Sciatic nerve (tissue), 2 donors: ENCODE measurements at regions not wholly inside any gene's neighbourhood (a gene's known extent, or its start where the extent isn't known, plus 50 kb on each side); places are given as distances from the start of the nearest gene placed in this dataset.

Experiments used
- ATAC-seq: fragments of 200-7000 bp; cut with Tn5 transposase; one replicate; pipeline ENCODE4 v1.9.1; 2020; ENCODE audit warnings: mild to moderate bottlenecking, moderate library complexity
- DNase-seq: peaks from one replicate; pipeline ENCODE4 v3.0.0-alpha.2; 2020; ENCODE audit warnings: low spot score
- intact Hi-C: fragments of 100-400 bp; cut with DNase I; formaldehyde crosslinking; loops from one replicate; pipeline ENCODE4 v1.14.2; 2022
- donor health status: DM: no; HTN: no; CAD: no.
- donor health status: DM: no; HTN: no; CAD: no.

GRCh38 chr3:1979961-1980615, 118.6 kb upstream of the CNTN4 start:
- intact Hi-C loops, result no loop called here
- no peak for DNase-seq
- ATAC-seq, result no peak

- DNase-seq (no peak), ATAC-seq (peak; percentile 44)
- intact Hi-C loops, result no loop called here
Observed at GRCh38 chr3:1987980-1988379, 110.7 kb upstream of the CNTN4 start.

- ATAC-seq, result no peak
- DNase-seq, result no peak
- intact Hi-C loops, result no loop called here
Observed at GRCh38 chr3:1998739-1999138, 99.9 kb upstream of the CNTN4 start.

GRCh38 chr3:2001306-2002108, 97.2 kb upstream of the CNTN4 start:
- intact Hi-C loops, result no loop called here
- ATAC-seq (no peak), DNase-seq (no peak)

- intact Hi-C loops, result no loop called here
- ATAC-seq (no peak), DNase-seq (no peak)
Observed at GRCh38 chr3:2023959-2024358, 74.7 kb upstream of the CNTN4 start.

- intact Hi-C loops, result no loop called here
Observed at GRCh38 chr3:2024713-2025112, 74.0 kb upstream of the CNTN4 start.

GRCh38 chr3:2029559-2029958, 69.1 kb upstream of the CNTN4 start:
- no peak for ATAC-seq
- intact Hi-C loops, result no loop called here
- no peak for DNase-seq

More at GRCh38 chr3:2024713-2025112, 74.0 kb upstream of the CNTN4 start:
- no peak for DNase-seq
- no peak for ATAC-seq

- no peak for DNase-seq
- no peak for ATAC-seq
- intact Hi-C loops, result no loop called here
Observed at GRCh38 chr3:2036076-2036475, 62.6 kb upstream of the CNTN4 start.

- DNase-seq, result no peak
- intact Hi-C loops, result no loop called here
- no peak for ATAC-seq
Observed at GRCh38 chr3:2041931-2042330, 56.7 kb upstream of the CNTN4 start.
